HG02885 (cell line): ENCODE measurements at regions not wholly inside any gene's neighbourhood (a gene's known extent, or its start where the extent isn't known, plus 50 kb on each side); places are given as distances from the start of the nearest gene placed in this dataset.

Experiments
- ATAC-seq: cut with Tn5 transposase; IDR thresholded peaks from one replicate; pipeline ENCODE4 v1.9.1; 2021; ENCODE audit warnings: mild to moderate bottlenecking; ENCODE audit not compliant: unreplicated experiment, poor library complexity

DNA sequence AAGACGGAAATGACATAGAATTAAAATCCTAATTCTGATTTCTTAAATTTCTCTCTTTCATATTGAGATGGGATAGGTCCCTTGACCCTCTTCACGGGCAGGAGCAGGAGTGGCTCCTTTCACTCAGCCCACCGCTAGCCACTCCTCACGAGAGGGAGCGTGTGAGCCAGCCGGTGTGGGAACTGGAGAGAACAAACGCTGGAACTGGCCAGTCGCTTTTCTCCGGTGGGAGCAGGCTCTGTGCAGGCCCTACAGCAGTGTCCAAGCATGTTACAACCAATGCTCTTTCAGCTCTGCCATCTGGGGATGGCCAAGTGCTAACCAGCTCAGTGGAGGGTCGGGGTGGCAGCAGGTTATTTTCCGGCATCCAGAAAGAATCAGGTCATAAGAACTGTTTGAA, 815.5 kb upstream of the ADGRL4 start:
- ATAC-seq = no peak

DNA sequence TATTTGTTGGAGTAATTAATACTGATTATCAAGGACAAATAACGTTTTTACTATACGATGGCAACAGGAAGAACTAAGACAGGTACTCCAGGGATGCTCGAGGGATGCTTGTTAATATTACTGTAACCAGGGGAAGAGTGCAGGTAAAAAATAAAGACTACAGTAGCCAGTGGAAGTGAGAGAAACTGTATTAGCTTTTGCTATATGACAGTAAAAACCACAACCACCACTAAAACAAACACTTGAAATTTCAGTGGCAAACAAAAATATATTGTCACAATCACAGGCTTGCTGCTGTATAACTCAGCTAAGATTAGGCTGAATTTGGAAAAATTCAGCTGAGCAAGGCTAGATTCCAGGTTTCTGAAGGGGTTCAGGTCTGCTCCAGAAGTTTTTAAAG, 812.6 kb upstream of the ADGRL4 start:
- no peak for ATAC-seq

DNA sequence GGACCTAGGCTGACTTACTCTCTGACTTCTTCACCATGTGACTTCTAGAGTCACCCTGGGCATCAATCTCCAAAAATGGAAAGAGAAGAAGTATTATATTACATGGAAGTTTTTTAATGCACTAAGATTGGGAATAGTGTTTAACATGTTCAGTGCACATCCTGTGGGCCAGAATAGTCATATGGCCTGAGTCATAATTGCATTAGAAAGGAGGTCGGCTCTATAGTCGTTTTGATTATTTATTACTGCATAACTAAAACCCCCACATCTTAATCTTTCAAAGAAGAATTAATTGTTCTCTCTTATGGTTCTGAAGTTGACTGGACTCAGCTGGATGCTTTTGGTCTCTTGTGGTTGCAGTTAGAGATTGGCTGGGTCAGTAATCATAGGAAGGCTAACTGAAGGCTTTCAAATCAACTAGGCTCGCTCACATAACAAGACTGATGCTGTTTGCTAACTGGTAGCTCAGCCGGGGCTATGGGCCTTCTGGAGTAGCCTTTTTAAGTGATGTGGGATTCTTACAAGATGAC, 810.6 kb upstream of the ADGRL4 start:
- ATAC-seq = no peak

DNA sequence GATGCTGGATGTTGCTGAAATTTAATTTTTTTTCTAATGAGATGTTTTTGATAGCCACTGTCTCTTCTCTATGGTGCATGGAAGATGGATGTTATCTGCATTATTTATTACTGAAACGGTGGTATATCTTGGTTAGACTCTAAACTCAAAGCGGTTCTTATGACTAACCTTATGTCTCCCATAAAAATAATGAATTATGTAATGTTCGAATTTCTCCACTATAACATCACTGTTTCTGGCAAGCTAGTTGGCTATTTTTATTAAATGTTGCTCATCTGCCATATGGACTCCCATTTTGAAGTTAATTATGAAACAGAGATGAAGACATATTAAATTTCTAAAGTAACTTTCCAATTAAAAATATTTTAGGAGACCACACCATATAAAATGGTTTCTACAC, 808.6 kb upstream of the ADGRL4 start:
- no peak for ATAC-seq

DNA sequence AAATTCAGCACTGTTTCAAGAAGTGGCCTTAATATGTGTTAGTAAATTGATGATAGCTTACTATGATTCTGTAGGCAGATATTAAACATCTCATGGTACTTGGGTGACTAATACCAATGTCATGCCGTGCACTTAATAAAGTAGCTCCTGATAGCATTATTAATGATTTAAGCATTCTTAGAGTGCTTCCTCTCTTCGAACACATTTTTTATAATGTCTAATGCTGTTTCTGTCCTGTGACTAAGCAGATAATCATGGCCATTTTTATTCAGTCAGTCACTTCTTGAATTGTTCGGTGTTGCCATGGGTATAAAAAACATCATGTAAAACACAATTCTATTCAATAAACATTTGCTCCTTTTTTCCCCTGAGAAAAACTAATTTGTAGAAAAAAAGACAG, 804.6 kb upstream of the ADGRL4 start:
- ATAC-seq = no peak

DNA sequence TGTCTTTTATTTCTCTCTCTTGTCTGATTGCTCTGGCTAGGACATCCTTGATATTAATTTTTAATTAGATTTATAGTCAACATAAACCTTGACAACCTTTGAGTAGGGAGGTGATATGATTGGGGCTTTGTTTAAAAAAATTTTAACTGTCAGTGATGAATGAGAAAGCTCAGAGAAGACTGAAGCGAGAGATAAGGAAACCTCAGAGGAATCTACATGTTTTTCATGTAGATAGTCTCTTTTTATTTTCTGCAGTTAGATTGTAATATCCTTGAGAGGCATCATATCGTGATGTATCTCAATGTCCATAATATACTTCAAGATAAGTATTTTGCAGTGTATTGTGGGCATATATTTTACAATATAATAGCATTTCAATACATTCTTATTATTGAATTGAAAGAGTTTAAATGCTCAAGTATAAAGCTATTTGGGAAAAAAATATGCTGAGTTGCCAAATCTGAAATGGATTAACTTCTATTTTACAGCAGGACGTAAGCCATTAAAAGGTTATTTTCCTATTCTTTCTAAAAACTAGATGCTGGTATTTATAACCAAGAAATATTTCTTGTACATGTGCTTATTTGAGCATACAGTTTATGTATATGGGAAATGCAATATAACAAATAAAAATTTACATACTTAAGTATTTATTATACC, 802.4 kb upstream of the ADGRL4 start:
- ATAC-seq = no peak

DNA sequence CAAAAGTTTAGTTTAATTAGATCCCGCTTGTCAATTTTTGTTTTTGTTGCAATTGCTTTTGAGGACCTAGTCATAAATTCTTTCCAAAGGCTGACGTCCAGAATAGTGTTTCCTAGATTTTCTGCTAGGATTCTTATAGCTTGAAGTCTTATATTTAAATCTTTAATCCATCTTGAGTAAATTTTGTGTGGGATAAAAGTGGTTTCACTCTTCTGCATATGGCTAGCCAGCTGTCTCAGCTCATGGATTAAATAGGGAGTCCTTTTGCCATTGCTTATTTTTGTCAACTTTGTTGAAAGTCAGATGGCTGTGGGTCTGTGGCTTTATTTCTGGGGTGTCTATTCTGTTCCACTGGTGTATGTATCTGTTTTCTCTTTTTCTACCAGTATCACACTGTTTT, 801.3 kb upstream of the ADGRL4 start:
- no peak for ATAC-seq

DNA sequence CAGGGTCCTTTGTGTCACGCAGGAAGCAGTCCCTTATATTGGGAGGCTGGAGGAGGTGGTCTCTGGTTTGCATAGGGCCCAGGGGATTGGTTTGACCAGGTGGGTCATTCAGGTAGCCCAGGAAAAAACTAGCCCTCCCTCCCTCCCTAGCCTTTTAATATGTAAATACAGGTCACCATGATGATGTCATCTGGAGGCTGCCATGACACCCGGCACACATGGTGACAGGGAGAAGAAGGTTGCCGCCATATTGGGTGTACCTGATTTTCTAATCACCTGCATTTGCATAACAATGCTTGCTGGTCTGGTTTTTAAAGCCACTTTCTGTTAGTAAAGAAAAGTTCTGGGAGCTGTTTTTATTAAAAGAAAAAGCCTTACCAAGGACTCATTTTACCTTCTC, 791.0 kb upstream of the ADGRL4 start:
- no peak for ATAC-seq

DNA sequence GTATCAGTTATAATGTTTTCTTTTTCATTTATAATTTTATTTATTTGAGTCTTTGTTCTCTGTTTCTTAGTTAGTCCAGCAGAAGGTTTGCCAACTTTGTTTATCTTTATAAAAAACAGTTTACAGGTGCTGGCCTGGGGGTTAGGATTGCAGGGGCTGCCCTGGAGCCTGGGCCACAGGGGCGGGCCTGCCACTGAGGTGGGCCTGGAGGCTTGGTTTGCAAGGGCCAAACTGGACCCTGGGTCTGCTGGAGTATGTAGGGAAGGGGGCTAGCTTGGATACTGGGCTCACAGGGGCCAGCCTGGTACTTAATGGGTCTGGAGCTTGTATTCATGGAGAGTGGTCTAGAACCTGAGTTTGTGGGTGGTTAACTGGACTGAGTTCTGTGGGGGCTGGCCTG, 789.9 kb upstream of the ADGRL4 start:
- no peak for ATAC-seq

DNA sequence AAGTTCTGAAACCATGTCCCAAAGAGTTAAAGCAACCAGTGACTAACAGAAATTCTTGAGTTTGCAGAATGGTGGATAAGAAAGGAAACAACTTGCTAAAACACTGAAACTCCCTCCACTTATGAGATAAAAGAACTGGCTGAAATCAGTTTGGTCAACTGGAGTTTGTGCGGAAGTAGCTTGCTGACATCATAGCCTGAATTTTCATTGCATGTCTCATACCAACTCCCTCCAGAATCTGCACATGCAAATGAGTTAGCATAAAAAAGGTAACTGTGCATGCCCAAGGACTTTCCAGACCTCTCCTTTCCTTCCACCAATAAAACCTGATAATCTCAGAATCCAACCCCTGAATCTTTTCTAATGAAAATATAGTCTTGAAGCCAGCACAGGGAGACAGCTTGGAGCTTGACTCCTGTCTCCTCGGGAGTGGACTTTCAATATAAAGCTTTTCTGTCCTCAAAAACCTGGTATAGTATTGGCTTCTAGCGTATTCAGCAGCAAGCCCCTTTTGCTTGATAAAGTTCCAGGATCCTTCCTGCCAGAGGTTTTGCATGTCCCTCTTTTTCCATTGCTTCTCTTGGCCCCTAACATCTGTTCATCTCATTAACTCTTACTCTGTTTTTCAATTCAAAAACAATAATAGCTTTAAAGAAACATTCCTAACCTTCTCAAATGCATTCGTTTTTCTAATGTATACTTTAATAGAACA, 785.8 kb upstream of the ADGRL4 start:
- ATAC-seq = no peak

DNA sequence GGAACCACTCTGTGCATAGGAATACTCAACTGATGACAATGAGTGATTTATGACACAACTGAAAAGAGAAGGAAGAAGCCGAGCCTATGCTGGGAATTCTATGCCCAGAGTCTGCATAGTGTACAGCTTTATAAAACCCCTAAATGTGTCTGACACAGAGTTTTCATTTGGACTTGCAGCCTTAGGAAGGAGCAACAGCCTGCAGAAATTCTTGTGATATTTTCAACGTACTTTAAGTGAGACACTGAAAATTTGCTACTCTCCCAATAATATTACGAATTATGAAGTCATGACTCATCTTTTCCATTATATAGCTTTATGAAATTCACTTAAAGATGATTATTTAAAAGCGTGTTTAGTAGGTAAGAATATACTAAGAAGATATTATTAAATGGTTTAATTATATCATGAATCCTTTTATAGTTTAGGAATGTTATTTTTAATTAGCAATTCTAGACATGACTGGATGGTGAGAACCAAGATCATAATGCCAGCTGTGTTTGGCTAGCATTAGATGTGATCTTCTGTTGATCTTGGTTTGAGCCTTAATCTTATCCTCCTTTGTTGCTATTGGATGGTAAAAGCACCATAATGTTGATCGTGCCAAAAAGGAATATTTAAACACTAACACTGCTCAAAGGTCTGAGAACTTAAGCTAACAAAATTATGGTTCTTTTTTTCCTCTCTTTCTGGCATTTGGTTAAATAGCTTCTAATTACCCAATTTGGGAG, 785.1 kb upstream of the ADGRL4 start:
- ATAC-seq = no peak

DNA sequence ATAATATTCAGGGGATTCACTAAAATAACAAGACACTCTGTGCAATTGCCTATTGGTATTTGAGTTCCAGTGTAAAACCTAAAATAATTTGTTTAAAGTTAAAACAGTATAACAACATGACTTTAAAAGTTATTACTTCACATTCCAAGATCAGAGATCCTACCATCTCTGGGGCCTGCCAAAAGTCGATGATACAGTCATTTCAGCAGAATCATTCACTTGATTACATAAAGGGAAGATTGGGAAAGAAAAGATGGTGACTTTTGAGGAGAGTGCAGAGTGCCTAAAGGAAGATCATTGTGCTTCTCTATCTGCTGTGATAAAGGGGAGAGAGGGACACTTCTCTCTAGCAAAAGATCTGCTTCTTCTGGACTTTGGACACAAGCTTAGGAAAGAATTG, 784.4 kb upstream of the ADGRL4 start:
- no peak for ATAC-seq

DNA sequence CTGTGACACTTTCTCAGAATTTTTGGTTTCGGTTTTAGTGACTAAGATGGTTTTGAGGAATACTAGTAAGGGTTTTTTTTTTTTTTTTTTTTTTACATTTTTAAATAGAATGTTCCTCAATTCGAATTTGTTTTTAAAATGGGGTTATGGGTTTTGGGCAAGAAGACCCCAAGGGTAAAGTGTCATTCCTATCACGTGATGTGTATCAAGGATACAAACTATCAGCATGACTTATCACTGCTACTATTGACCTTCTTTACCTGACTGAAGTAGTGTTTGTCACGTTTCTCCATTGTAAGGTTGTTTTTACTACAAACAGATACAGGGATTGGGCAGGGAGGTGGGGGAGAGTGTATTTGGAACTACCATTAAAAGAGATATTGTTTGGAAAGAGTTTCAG, 781.1 kb upstream of the ADGRL4 start:
- ATAC-seq = no peak

DNA sequence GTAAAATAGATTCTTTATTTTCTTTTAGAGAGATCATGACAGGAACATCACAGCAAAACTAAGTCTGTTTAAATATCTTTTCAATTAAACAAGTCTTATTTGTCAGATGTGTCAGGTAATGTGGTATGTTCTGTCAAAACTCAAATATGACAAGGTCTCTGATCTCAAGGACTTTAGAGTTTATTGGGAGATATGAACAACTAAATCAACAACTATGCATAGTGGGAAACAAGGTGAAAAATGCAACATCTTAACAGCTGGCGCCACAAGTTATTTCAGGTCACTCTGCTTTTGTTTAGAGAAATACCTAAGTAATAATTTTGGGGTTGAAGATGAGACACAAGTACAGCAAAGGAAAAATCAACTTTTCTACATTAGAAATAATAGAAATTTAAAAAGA, 779.4 kb upstream of the ADGRL4 start:
- ATAC-seq = no peak

DNA sequence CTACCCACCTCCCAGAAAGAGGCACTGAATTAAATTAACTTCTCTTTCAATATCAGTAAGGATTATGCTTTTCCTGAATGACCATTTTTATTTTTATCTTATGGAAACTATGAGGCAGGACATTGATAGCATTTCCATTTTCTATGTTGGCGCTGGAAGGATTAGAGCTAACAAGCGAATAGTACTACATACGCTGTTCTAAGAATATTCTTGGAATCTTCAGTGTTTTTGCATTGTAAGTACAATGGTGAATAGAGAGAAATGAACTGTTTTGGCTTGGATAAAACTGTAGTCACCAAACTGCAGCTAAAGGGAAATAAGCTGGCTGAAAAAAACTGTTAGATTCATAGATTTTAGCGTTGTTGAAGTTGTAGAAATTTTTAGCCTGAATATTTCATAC, 779.0 kb upstream of the ADGRL4 start:
- no peak for ATAC-seq

DNA sequence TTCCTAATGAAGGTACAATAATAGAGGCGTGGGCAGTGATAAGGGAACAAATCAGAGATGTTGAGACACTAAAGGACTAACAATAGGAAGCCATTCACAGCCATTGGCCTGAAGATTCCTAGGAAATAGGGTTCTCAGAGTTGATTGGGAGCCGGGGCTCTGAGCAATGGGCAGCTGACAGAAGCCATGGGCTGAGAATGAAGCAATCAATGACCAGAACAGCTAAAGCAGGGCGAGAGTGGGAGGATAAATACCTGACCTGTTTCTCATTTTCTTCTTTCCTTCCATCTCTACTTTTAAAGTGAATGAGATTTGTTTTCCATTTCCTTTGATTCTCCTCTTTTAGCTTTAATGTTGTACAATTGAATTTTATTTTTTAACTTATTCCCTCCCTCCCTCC, 774.7 kb upstream of the ADGRL4 start:
- no peak for ATAC-seq

DNA sequence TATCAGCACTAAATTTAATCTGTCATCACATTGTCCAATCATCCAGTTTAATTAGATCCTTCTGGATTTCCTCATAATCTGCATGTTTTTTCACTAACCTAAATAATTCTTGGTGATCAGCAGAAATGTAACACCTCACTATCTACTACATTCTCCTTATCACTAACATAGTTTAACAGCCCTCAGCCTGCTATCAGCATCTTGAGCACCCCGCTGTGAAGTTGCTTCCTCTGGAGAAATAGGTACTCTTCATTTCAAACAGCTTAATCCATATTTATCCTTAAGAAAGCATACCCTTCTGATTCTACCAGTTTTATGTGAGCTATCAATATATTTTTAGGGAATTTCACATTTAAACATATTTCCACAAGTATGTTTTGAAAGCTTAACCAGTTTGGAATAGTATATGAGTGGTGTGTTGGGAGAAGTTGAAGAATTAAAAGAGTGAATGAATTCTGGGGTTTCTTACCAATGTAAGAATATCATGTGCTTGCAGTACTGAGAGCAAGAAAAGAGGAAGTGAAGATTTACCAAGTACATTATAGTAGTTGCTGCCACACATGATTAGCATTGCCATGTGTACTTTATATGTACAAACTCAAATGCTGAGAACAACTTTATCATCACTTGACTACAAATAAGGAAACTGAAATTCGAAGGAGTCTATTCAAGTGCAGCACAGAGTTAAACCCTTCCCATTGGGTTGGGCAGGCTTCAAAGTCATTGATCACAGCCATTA, 771.1 kb upstream of the ADGRL4 start:
- ATAC-seq = peak; percentile 98

DNA sequence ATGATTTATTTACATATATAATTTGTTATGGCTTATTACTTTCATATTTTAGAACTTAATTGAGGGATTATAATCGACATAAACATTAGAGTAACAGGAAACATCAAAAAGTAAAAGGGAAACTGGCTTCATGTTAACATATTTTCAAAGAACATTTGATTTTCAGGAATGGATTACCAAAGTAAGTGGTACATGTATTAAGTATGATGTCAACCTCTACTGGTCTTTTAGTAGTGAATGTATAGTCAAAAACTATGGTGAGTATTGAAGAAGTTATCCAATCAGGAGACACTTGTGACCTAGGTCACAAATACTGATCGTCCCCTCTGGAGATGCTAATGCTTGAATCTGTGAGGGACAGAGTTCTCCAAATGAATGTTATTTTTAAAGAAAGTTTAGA, 768.9 kb upstream of the ADGRL4 start:
- ATAC-seq = no peak

DNA sequence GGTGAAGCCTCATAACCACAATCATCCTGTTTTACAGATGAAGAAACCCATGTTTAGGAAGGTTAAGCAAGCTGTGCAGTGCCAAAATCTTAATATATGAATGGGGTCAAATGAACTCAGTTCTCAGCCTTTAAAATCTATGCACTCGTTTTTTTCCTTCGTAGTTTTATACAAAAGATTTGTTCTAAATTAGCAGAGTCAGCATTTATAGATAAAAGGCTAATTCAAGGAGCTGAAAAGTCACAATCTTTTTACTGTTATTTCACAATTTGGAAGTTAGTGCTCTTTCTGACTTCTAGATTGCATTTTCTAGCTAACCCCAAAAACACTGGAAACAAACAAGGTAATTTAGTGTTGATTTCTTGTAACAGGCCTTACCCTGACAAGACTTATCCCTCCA, 766.9 kb upstream of the ADGRL4 start:
- ATAC-seq = no peak

DNA sequence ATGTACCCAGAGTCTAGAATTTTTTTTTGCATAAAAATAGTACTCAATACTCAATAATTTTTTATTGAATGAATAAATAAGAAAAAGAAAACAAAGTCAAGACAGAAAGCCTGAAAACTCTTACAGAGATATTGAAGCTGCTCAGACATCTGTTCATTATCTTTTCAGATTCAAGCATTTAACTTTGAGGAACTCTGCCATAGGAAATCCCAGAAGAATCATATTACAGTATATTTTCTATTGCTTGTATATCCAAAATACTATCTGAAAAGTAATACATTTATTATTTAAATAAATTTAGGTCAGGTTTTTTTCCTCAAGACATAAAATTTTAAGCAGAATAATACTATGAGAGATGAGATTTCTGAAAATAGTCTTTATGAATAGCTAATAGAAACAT, 755.9 kb upstream of the ADGRL4 start:
- ATAC-seq = no peak

DNA sequence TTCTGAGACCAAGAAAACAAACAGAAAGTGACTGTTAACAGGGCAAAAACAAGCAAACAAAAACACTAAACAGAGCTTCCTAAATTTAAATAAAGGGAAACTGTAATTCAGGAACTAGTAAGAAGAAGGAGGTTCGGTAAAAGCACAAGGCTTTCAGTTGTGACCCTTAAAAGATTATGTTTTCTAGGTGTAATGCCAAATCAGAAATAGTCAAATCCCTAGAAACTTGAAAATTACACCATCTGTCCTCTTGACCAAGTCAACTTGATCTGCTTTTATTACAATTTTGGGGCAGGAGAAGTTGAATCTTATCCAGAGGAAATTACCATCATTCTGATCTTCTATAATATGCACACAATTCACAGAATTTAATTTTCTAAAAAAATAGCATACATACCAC, 754.0 kb upstream of the ADGRL4 start:
- no peak for ATAC-seq
